Epithelial cell of esophagus (primary cell): ENCODE measurements at regions not wholly inside any gene's neighbourhood (a gene's known extent, or its start where the extent isn't known, plus 50 kb on each side); places are given as distances from the start of the nearest gene placed in this dataset.
A peak's percentile ranks its signal among the peaks of the same experiment; 100 is the strongest.

Experiments used
- DNase-seq: peaks from one replicate; pipeline ENCODE4 v3.0.0; 2010; ENCODE audit warnings: low read depth
- H3K4me3 ChIP-seq: 2 replicates; pipeline ENCODE4 v1.5.1; 2011; ENCODE audit warnings: mild to moderate bottlenecking, low read length, control low read depth
- CTCF ChIP-seq: IDR thresholded peaks from 2 replicates; pipeline ENCODE4 v1.5.1; 2011; ENCODE audit warnings: low read depth, mild to moderate bottlenecking, low read length, control low read depth, inconsistent platforms; ENCODE audit not compliant: insufficient read depth; ENCODE audit errors: missing control alignments

- TF ChIP-seq CTCF: no peak
- peak; percentile 56 for DNase-seq
- H3K4me3 ChIP-seq: no peak overlapping the region
Measured at GRCh38 chr2:139296672-139297209, 516.6 kb upstream of the NXPH2 start.

DNA sequence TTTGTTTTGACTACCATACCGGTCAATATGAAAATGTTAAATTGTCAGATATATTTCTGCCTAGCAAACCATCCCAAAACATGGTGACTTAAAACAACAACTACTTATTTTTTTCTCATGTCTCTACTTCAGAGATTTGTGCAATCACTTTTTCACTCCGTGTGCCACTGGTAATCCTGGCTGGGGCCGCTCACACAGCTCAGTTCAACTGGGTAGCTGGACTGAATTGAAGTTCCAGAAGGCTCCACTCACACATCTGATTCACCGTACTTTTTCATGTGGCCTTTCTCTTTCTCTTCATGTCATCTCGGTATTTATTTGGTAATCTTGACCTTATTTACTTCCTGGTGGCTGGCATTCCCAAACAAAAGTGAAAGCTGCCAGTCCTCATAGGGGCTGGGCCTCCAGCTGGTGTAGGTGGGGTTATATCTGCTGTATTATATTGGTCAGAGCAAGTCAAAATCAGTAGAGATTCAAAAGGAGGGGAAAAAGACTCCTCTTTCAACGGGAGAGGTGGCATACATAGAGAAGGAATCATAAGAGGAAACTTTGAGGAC, 513.9 kb upstream of the NXPH2 start:
- DNase-seq: no peak
- H3K4me3 ChIP-seq: no peak overlapping the region
- no peak for TF ChIP-seq CTCF

DNA sequence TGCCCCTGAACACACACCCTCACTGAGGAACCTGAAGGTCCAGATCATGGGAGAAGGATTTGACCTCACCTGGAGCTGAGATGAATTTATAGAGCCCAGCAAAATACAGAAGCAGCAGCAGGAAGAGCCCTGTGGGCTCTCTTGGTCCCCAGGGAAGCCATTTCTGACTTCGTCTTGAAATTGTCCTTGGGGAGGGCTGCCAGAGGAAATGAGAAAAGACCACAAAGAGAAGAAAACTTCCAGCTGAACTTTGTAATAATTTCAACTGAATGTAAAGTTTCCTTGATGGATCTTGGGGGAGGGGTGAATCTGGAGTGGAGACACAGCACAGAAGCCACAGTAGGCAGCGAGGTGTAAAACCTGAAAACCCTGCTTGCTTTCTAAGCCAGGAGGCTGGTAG, 500.9 kb upstream of the NXPH2 start:
- no peak for DNase-seq
- TF ChIP-seq CTCF: no peak
- no peak overlapping the region for H3K4me3 ChIP-seq

DNA sequence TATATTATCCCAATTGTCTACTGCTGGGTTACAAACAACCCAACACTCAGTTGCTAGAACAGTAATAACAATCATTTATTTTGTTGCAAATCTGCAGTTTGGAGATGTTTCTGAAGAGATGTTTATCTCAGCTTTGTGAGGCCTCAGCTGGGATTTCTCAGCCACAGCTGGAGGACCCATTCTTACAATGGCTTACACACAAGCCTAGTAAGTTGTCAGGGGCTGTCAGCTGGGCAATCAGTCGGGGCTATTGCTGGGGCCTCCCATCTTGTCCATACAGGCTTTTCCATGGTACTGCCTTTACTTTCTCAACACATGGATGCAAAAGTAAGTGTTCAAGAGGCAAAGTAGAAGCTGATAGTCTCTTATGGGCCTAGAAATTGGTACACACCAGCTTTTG, 491.7 kb upstream of the NXPH2 start:
- no peak for DNase-seq
- H3K4me3 ChIP-seq: no peak overlapping the region
- TF ChIP-seq CTCF: no peak

DNA sequence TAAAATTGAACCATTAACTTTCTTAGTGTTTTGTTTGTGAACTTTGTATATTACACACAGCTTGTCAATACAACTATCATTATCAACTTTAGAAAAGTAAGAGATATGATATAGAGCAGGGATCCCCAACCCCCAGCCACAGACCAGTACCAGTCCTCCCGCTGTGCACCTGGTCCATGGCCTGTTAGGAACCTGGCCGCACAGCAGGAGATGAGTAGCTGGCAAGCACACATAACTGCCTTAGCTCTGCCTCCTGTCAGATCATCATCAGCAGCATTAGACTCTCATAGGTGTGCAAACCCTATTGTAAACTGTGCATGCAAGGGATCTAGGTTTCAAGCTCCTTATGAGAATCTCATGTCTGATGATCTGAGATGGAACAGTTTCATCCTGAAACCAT, 491.0 kb upstream of the NXPH2 start:
- no peak overlapping the region for H3K4me3 ChIP-seq
- DNase-seq: no peak
- TF ChIP-seq CTCF: no peak

GRCh38 chr2:139260052-139260430, 479.9 kb upstream of the NXPH2 start:
- no peak for DNase-seq
- TF ChIP-seq CTCF: no peak
- H3K4me3 ChIP-seq: no peak overlapping the region

- H3K4me3 ChIP-seq: no peak overlapping the region
- TF ChIP-seq CTCF: no peak
- DNase-seq: no peak
Measured at GRCh38 chr2:139259422-139260051, 479.3 kb upstream of the NXPH2 start.
